ENCODE measurements at regions not wholly inside any gene's neighbourhood (a gene's known extent, or its start where the extent isn't known, plus 50 kb on each side); places are given as distances from the start of the nearest gene placed in this dataset.

- TF ChIP-seq ZNF274 (IDR thresholded peaks at IDR 0.05; ENCODE audit: low read depth, low read length) (no peak), YY1 (IDR thresholded peaks at IDR 0.05; ENCODE audit: insufficient read depth, insufficient read length) (no peak), SUZ12 (IDR thresholded peaks at IDR 0.05; ENCODE audit: extremely low read depth, insufficient read depth, insufficient read length) (no peak)
Observed at GRCh38 chr15:70340494-70340870, 242.8 kb upstream of the TLE3 start.

All from NT2/D1 (cell line).